ENCODE measurements at regions not wholly inside any gene's neighbourhood (a gene's known extent, or its start where the extent isn't known, plus 50 kb on each side); places are given as distances from the start of the nearest gene placed in this dataset.
"Not testable (repeated sequence)": the region's sequence is repeated elsewhere in the genome, so short reads cannot be mapped to it uniquely, and the experiment has no call there.

DNA sequence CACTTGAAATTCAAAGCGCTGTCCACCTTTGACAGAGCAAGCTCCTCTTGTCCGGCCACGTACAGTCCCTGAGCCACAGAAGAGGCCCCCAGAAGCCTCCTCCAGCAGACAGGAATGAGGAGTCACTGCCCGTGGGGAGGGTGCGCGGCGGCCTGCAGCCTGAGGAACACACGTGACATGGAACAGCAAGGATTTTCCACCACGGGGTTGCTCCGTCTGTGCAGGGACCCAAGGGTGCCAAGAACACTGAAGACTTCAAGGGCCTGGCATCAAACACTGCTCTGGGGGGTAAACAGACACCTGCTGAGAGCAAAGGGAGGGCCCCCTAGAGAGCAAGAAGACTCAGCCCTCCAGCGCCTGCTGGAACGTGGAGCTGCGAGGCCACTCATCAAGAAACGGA lies 237.9 kb upstream of the SGCG start:
- not testable (repeated sequence) for H2BK5ac ChIP-seq (ENCODE audit: insufficient read length, low read length); H3K4me2 ChIP-seq (ENCODE audit: insufficient read depth, insufficient read length, low read length); H3K23me2 ChIP-seq (ENCODE audit: insufficient read length, low read depth, low read length, poor library complexity, severe bottlenecking); H3K79me2 ChIP-seq (ENCODE audit: insufficient read depth, low read length); H2BK20ac ChIP-seq (ENCODE audit: low read depth, low read length, poor library complexity, severe bottlenecking); H4K5ac ChIP-seq (ENCODE audit: insufficient read length, low read depth, low read length); H2AFZ ChIP-seq (ENCODE audit: low read length); H3K27me3 ChIP-seq (ENCODE audit: insufficient read depth, low read length); H3K36me3 Mint-ChIP-seq (ENCODE audit: insufficient read depth in 1 of 3, low read depth in 3 of 3); H3K27ac Mint-ChIP-seq; H3K4me1 Mint-ChIP-seq; H3K56ac ChIP-seq (ENCODE audit: insufficient read length, low read depth, low read length); H3K4me3 Mint-ChIP-seq; H3K79me1 ChIP-seq (ENCODE audit: insufficient read depth, low read depth, low read length, poor library complexity, severe bottlenecking); H3K14ac ChIP-seq (ENCODE audit: insufficient read depth, low read length); H4K8ac ChIP-seq (replicated peaks; ENCODE audit: insufficient read length, low read depth, low read length); H2AK5ac ChIP-seq (ENCODE audit: insufficient read length, low read length); H3T11ph ChIP-seq (ENCODE audit: low read length); H3K27ac ChIP-seq (ENCODE audit: insufficient read length, low read depth, low read length); H3K27me3 Mint-ChIP-seq (ENCODE audit: low read depth); H2BK15ac ChIP-seq (ENCODE audit: low read depth, low read length); H3K9ac ChIP-seq (ENCODE audit: extremely low read depth, insufficient read length, low read length); H2BK120ac ChIP-seq (ENCODE audit: low read depth, low read length, poor library complexity, severe bottlenecking); H2BK12ac ChIP-seq (ENCODE audit: insufficient read length, low read depth, low read length); H3K4ac ChIP-seq (ENCODE audit: low read depth, low read length); H3K18ac ChIP-seq (ENCODE audit: insufficient read length, low read depth, low read length); H3K23ac ChIP-seq (ENCODE audit: insufficient read length, low read depth, low read length); H4K20me1 ChIP-seq (ENCODE audit: control insufficient read depth, insufficient read depth, insufficient read length); H4K91ac ChIP-seq (ENCODE audit: insufficient read length, low read depth, low read length); DNase-seq; H3K9me3 ChIP-seq (ENCODE audit: control insufficient read depth, low read depth, low read length); H3K4me1 ChIP-seq (ENCODE audit: insufficient read depth, low read length)
- WGBS (ENCODE audit: extremely low coverage, insufficient read length, low lambda C conversion rate), result no CpG with 5 or more reads among the region's 14 CpGs
- H3K9me3 Mint-ChIP-seq, result peaks cover 7 to 16% of the 10 kb centered on the region in 2 experiments; a peak in 3 of 5 replicates
